ENCODE measurements at regions not wholly inside any gene's neighbourhood (a gene's known extent, or its start where the extent isn't known, plus 50 kb on each side); places are given as distances from the start of the nearest gene placed in this dataset.

GRCh38 chr1:195158091-195158490, 1450.1 kb downstream of the KCNT2 start:
- H3K36me3 Mint-ChIP-seq (ENCODE audit: low read depth) = no peaks in the 10 kb centered on the region
- TF ChIP-seq CTCF (IDR thresholded peaks at IDR 0.05) = no peak
- no peaks in the 10 kb centered on the region for H3K27me3 Mint-ChIP-seq (ENCODE audit: insufficient read depth)
- no peak overlapping the region for H3K27ac Mint-ChIP-seq
- no peaks in the 10 kb centered on the region for H3K9me3 Mint-ChIP-seq
- DNase-seq = no peak
- H3K4me1 Mint-ChIP-seq (ENCODE audit: low read depth) = no peaks in the 10 kb centered on the region
- no peak overlapping the region for H3K4me3 Mint-ChIP-seq

- Mint-ChIP-seq H3K4me3 (no peak overlapping the region), H3K36me3 (ENCODE audit: low read depth) (no peaks in the 10 kb centered on the region), H3K9me3 (no peaks in the 10 kb centered on the region), H3K27ac (no peak overlapping the region), H3K27me3 (ENCODE audit: insufficient read depth) (no peaks in the 10 kb centered on the region), H3K4me1 (ENCODE audit: low read depth) (no peaks in the 10 kb centered on the region)
- no peak for DNase-seq
- TF ChIP-seq CTCF (IDR thresholded peaks at IDR 0.05) = no peak
Observed at GRCh38 chr1:195153107-195153506, 1455.1 kb downstream of the KCNT2 start.

GRCh38 chr1:195150768-195151167, 1457.5 kb downstream of the KCNT2 start:
- Mint-ChIP-seq H3K27me3 (ENCODE audit: insufficient read depth) (no peaks in the 10 kb centered on the region), H3K36me3 (ENCODE audit: low read depth) (no peaks in the 10 kb centered on the region), H3K27ac (no peak overlapping the region), H3K4me1 (ENCODE audit: low read depth) (no peaks in the 10 kb centered on the region), H3K9me3 (no peaks in the 10 kb centered on the region), H3K4me3 (no peak overlapping the region)
- no peak for DNase-seq
- TF ChIP-seq CTCF (IDR thresholded peaks at IDR 0.05) = no peak

GRCh38 chr1:195141294-195141693, 1466.9 kb downstream of the KCNT2 start:
- H3K36me3 Mint-ChIP-seq (ENCODE audit: low read depth) = no peaks in the 10 kb centered on the region; the same call in 1 of the 2 replicates
- no peak overlapping the region for H3K4me3 Mint-ChIP-seq
- no peak for TF ChIP-seq CTCF (IDR thresholded peaks at IDR 0.05)
- H3K9me3 Mint-ChIP-seq = peaks cover 17% of the 10 kb centered on the region
- no peaks in the 10 kb centered on the region; the same call in 1 of the 2 replicates for H3K27me3 Mint-ChIP-seq (ENCODE audit: insufficient read depth)
- no peak overlapping the region for H3K27ac Mint-ChIP-seq
- no peaks in the 10 kb centered on the region for H3K4me1 Mint-ChIP-seq (ENCODE audit: low read depth)
- DNase-seq = no peak

- no peak overlapping the region for H3K27ac Mint-ChIP-seq
Observed at GRCh38 chr1:195130598-195130997, 1477.6 kb downstream of the KCNT2 start.

More at GRCh38 chr1:195130598-195130997, 1477.6 kb downstream of the KCNT2 start:
- no peak for TF ChIP-seq CTCF (IDR thresholded peaks at IDR 0.05)
- peaks cover 9% of the 10 kb centered on the region for H3K9me3 Mint-ChIP-seq
- H3K4me3 Mint-ChIP-seq = no peak overlapping the region
- H3K36me3 Mint-ChIP-seq (ENCODE audit: low read depth) = no peaks in the 10 kb centered on the region
- 0 out of 2 replicates have a peak, but pooled peaks cover 2% of the 10 kb centered on the region for H3K27me3 Mint-ChIP-seq (ENCODE audit: insufficient read depth)
- DNase-seq = no peak
- no peaks in the 10 kb centered on the region for H3K4me1 Mint-ChIP-seq (ENCODE audit: low read depth)
